IPS-20b (cell line): ENCODE measurements at regions not wholly inside any gene's neighbourhood (a gene's known extent, or its start where the extent isn't known, plus 50 kb on each side); places are given as distances from the start of the nearest gene placed in this dataset.

Experiments
- H3K27ac ChIP-seq: one replicate; pipeline ENCODE4 v1.5.1; 2013; ENCODE audit warnings: low read length
- H3K27me3 ChIP-seq: 2 replicates; pipeline ENCODE4 v1.6.1; 2013; ENCODE audit warnings: mild to moderate bottlenecking, low read length, inconsistent platforms; ENCODE audit not compliant: insufficient read depth
- H3K36me3 ChIP-seq: 2 replicates; pipeline ENCODE4 v1.6.1; 2013; ENCODE audit warnings: low read depth, mild to moderate bottlenecking, inconsistent platforms, low read length, moderate library complexity; ENCODE audit not compliant: insufficient read depth
- H3K4me1 ChIP-seq: 2 replicates; pipeline ENCODE4 v1.6.1; 2013; ENCODE audit warnings: mild to moderate bottlenecking, control low read depth, inconsistent platforms, low read length, moderate library complexity; ENCODE audit not compliant: insufficient read depth
- H3K4me3 ChIP-seq: 2 replicates; pipeline ENCODE4 v1.5.1; 2013; ENCODE audit warnings: mild to moderate bottlenecking, low read length, inconsistent platforms
- H3K9ac ChIP-seq: 2 replicates; pipeline ENCODE4 v1.6.1; 2013; ENCODE audit warnings: low read depth, mild to moderate bottlenecking, inconsistent platforms, low read length, moderate library complexity
- H3K9me3 ChIP-seq: 2 replicates; pipeline ENCODE4 v1.6.1; 2013; ENCODE audit warnings: mild to moderate bottlenecking, low read depth, low read length, inconsistent platforms; ENCODE audit not compliant: insufficient read depth

- H3K9ac ChIP-seq: no peak overlapping the region
- no peak overlapping the region for H3K4me3 ChIP-seq
- H3K9me3 ChIP-seq: no peaks in the 10 kb centered on the region
- H3K4me1 ChIP-seq: peaks cover 24% of the 10 kb centered on the region
- H3K27me3 ChIP-seq: no peaks in the 10 kb centered on the region
- no peaks in the 10 kb centered on the region for H3K36me3 ChIP-seq
- no peak overlapping the region for H3K27ac ChIP-seq
Observed at GRCh38 chr1:38360807-38361206, 314.2 kb upstream of the POU3F1 start.

DNA sequence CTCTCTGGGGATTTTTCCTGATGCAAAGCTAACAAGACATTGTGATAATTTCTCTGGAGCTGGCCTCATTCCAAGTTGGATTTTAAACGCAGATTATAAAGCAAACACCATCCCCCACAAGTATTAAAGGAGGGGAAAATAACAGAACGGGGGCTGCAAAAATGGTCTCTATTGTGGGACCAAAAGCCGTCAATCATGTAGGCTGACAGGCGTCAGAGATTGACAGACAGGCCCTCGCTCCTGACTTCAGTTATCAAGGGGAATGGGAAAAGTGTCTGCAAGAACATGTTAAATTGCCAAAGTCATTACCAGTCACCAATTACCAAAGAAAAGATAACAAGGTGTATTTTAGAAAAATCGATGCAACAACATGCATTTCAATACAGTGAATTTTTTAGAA lies 307.4 kb upstream of the POU3F1 start:
- no peak overlapping the region for H3K27ac ChIP-seq
- H3K9me3 ChIP-seq: no peaks in the 10 kb centered on the region
- no peak overlapping the region for H3K9ac ChIP-seq
- H3K4me1 ChIP-seq: no peaks in the 10 kb centered on the region
- H3K36me3 ChIP-seq: no peaks in the 10 kb centered on the region
- H3K27me3 ChIP-seq: no peaks in the 10 kb centered on the region
- no peak overlapping the region for H3K4me3 ChIP-seq

DNA sequence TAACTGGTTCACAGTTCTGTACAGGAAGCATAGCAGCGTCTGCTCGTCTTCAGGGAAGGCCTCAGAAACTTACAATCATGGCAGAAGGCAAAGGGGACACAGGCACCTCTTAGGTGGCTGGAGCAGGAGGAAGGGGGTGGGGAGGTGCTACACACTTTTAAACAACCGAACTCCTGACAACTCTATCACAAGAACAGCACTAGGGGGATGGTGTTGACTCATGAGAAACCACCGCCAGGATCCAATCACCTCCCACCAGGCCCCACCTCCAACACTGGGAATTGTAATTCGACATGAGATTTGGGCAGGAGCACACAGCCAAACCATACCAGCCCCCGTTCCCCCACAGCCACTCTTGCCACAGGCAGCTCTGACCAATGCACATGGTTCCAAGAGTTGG lies 306.3 kb upstream of the POU3F1 start:
- no peak overlapping the region for H3K9ac ChIP-seq
- H3K27me3 ChIP-seq: no peaks in the 10 kb centered on the region
- H3K4me3 ChIP-seq: no peak overlapping the region
- H3K9me3 ChIP-seq: peaks cover 5% of the 10 kb centered on the region; the same call in 1 of the 2 replicates
- H3K4me1 ChIP-seq: no peaks in the 10 kb centered on the region
- H3K36me3 ChIP-seq: no peaks in the 10 kb centered on the region
- H3K27ac ChIP-seq: no peak overlapping the region

- H3K9ac ChIP-seq: no peak overlapping the region
- H3K9me3 ChIP-seq: peaks cover 8% of the 10 kb centered on the region; the same call in 1 of the 2 replicates
- peaks cover 3% of the 10 kb centered on the region; the same call in 1 of the 2 replicates for H3K4me1 ChIP-seq
- no peaks in the 10 kb centered on the region for H3K36me3 ChIP-seq
- no peak overlapping the region for H3K27ac ChIP-seq
- no peak overlapping the region for H3K4me3 ChIP-seq
- H3K27me3 ChIP-seq: no peaks in the 10 kb centered on the region
Observed at GRCh38 chr1:38347446-38348175, 301.0 kb upstream of the POU3F1 start.

GRCh38 chr1:38344716-38345115 lies 298.1 kb upstream of the POU3F1 start:
- Histone ChIP-seq H3K9me3 (peaks cover 8% of the 10 kb centered on the region; the same call in 1 of the 2 replicates), H3K27ac (no peak overlapping the region), H3K36me3 (no peaks in the 10 kb centered on the region), H3K4me1 (peaks cover 3% of the 10 kb centered on the region; the same call in 1 of the 2 replicates), H3K9ac (no peak overlapping the region), H3K4me3 (no peak overlapping the region), H3K27me3 (no peaks in the 10 kb centered on the region)

DNA sequence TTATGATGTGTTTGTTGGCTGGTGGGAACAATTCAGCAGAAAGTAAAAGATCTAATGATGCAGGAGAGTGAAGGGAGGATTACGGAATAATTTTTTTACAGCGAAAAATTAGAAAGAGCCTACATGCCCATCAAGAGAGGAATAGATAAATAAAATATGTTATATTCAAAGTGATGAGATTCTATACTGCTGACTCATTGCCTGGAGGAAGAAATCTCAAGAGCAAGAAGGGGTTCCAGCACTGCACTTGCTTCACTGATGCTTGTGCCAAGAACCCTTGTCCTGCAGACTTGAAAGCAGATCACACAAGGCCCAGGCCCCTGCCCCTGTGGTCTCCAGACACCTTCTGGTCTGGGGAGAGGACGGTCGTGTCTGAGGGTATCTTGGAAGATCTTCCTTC lies 295.1 kb upstream of the POU3F1 start:
- Histone ChIP-seq H3K36me3 (no peaks in the 10 kb centered on the region), H3K27ac (no peak overlapping the region), H3K4me3 (no peak overlapping the region), H3K4me1 (peaks cover 15% of the 10 kb centered on the region), H3K9me3 (no peaks in the 10 kb centered on the region), H3K27me3 (no peaks in the 10 kb centered on the region), H3K9ac (no peak overlapping the region)

DNA sequence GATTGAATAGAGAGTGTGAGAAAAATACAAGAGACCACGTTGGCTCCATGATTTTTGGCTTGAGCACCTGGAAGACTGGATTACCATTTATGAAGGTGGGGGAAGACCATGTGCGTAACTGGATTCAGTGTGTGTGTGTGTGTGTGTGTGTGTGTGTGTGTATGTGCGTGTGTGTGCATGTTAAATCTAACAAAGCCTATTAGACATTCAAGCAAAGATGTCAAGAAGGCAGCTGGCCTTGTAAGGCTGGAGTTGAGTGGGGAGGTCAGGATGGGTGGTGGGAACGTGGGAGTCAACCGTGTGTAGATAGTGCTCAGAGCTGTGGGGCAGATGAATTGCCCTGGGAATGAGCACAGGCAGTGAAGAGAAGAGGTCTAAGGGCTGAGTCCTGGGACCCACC lies 293.8 kb upstream of the POU3F1 start:
- Histone ChIP-seq H3K4me3 (no peak overlapping the region), H3K27me3 (no peaks in the 10 kb centered on the region), H3K27ac (no peak overlapping the region), H3K9me3 (no peaks in the 10 kb centered on the region), H3K4me1 (peaks cover 15% of the 10 kb centered on the region), H3K36me3 (no peaks in the 10 kb centered on the region), H3K9ac (no peak overlapping the region)

DNA sequence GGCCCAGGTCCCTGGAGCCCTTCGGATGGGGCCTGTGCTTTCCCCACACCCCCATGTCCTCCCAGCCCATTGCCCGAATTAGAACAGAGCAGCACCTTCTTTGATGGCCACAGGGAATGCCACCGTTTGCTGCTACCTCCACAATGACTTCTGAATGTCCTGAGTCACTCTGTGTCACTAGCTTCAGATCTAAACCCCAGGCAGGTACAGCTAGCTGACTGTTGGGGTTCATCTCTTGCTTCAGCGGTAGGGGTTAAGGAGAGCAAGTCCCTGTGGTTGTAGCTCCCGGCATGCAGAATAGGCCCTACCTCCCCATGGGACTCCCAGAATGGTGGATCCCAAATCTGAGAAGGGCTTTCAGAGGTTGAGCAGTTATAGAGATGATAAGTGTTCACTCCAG lies 291.1 kb upstream of the POU3F1 start:
- Histone ChIP-seq H3K27ac (no peak overlapping the region), H3K4me1 (peaks cover 12% of the 10 kb centered on the region; the same call in 1 of the 2 replicates), H3K27me3 (no peaks in the 10 kb centered on the region), H3K4me3 (no peak overlapping the region), H3K36me3 (no peaks in the 10 kb centered on the region), H3K9me3 (no peaks in the 10 kb centered on the region), H3K9ac (no peak overlapping the region)

DNA sequence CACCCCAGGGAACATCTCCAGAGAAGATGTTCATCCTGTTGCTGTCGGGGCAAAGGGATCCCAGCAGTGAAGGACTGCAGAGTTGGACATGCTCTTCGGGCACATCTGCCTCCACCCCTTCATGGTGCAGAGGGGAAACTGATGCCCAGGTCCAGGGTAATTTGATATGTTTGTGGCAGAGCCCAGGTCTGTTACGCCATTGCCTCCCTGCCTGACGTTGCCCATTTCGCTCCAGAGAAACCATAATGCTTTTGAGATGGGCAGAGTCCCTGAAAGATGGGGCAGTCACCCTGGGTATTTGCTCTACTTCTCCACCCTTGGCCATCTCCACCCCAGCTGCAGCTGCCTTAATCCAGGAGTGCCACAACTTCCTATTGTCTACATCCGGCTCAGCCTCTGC lies 290.4 kb upstream of the POU3F1 start:
- H3K27me3 ChIP-seq: no peaks in the 10 kb centered on the region
- no peak overlapping the region for H3K9ac ChIP-seq
- H3K27ac ChIP-seq: no peak overlapping the region
- no peaks in the 10 kb centered on the region for H3K36me3 ChIP-seq
- H3K4me3 ChIP-seq: no peak overlapping the region
- H3K9me3 ChIP-seq: no peaks in the 10 kb centered on the region
- H3K4me1 ChIP-seq: peaks cover 12% of the 10 kb centered on the region; the same call in 1 of the 2 replicates

GRCh38 chr1:38336301-38336923 lies 289.8 kb upstream of the POU3F1 start:
- Histone ChIP-seq H3K9ac (no peak overlapping the region), H3K27me3 (no peaks in the 10 kb centered on the region), H3K36me3 (no peaks in the 10 kb centered on the region), H3K9me3 (no peaks in the 10 kb centered on the region), H3K4me1 (peaks cover 12% of the 10 kb centered on the region; the same call in 1 of the 2 replicates), H3K27ac (no peak overlapping the region), H3K4me3 (no peak overlapping the region)

- Histone ChIP-seq H3K27ac (no peak overlapping the region), H3K4me1 (peaks cover 12% of the 10 kb centered on the region; the same call in 1 of the 2 replicates), H3K4me3 (no peak overlapping the region), H3K9ac (no peak overlapping the region), H3K9me3 (no peaks in the 10 kb centered on the region), H3K27me3 (no peaks in the 10 kb centered on the region), H3K36me3 (no peaks in the 10 kb centered on the region)
Observed at GRCh38 chr1:38334930-38335592, 288.5 kb upstream of the POU3F1 start.
